ENCODE measurements at regions not wholly inside any gene's neighbourhood (a gene's known extent, or its start where the extent isn't known, plus 50 kb on each side); places are given as distances from the start of the nearest gene placed in this dataset.

DNA sequence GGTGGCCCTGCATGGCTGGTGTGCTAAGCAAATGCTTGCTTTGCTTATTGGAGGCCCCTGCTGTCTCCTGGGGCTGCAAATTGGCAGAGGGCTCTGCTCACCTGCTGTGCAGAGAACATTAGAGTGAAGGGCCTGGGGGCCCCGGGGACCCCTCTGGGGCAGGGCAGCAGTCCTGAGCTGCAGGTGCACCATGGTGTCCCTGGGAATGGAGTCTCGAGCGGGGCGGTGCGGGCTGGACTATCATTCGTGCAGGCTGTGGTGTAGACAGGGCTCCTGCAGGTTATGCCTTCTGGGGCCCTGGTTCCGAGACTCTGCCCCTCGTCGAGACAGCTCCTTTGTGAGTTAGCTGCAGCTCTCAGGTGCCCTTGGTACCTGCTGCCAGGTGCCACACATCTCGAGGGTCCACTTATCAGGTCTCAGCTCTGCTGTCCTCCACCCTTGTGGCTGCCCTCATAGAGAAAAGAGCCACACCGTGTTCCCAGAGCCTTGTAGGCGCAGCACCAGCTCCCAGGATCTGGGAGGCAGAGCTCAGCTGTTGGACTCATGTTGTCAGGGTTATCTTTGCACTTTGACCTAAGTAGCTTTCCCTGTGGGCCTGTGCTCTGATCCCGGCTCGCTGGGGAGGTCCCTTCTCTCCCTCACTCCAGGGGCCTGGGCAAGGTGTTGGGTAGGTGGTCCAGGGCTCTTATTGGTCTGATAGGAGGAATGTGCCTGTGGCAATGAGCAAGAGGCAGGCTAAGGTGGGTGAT is 58.0 kb upstream of the ZNF536 start:
- DNase-seq, result no peak

DNA sequence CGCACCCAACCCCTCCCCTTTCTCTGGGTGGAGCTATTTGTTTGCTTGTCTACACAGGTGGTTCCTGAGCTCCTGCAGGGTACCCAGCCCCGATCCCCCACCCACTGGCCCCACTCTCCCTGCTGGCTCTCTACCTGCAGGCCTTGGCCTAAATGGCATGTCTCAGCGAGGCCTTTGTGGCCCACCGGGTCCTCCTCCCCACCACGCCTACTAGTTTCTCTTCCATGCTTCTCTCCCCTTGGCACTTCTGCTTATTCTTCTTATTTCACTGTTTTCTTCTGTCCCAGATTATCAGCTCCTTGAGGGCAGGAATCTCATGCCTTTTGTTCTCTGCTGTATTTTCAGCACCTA is 57.4 kb upstream of the ZNF536 start:
- no peak for DNase-seq

DNA sequence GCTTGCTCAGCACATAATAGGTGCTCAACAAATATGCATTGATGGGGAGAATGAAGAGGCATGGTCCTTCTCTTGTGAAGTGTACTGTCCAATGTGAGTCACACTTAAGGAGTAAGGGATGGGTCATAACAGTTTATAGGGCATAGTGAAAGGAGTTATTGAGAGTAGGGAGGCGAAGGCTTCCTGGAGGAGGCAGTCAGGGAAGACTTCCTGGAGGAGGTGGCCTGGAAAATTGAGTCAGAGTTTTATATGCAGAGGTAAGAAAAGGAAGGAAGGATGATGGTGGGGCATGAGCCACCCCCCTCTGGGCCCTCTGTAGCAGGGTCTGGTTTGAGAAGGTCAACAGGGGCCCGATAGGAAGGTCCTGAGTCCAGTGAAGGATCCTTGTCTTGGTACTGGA is 57.0 kb upstream of the ZNF536 start:
- DNase-seq, result no peak

DNA sequence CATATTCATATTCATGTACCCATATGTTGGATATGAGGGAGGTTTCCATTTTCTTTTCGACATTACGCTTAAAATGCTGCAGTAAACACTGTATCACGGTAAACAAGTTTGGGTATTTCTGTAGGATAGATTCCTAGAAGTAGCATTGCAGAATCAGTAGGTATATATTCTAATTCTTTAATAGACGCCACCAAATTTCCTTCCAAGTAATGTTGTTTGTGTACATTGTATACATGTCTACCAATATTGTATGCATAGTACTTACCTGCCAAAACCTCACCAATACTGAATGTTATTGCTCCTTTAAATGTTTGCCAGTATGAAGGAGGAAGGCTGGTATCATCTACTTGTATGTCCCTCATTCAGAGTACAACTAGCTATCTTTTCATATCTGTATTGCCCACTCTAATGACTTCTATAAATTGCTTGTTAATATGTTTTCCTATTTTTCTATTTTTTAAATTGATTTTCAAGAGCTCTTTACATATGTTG is 56.1 kb upstream of the ZNF536 start:
- DNase-seq, result no peak

DNA sequence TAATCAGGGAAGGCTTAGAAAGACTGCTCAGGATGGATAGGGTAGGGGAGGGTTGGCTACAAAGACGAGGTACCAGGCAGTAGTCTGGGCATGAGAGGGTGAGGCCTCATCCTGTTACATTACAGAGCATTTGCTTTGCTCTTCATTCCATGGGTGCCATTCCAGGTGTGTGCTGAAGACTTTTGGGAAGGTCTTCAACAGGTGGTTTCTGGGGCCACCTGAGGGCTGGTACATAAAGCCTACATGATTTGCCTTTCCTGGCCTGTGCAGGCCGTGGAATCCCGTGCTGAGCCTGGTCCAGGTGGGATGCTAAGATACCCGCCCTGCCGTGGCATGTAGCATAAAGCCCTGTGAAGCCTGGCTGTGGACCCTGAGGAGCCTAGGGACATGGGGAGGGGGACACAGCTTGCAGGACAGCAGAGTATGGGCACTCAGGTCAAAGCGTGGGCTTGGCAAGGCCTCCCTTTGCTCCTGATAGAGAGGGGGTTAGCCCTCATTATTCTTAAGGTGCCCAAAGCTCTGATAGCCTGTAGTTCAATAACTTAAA is 55.6 kb upstream of the ZNF536 start:
- no peak for DNase-seq

DNA sequence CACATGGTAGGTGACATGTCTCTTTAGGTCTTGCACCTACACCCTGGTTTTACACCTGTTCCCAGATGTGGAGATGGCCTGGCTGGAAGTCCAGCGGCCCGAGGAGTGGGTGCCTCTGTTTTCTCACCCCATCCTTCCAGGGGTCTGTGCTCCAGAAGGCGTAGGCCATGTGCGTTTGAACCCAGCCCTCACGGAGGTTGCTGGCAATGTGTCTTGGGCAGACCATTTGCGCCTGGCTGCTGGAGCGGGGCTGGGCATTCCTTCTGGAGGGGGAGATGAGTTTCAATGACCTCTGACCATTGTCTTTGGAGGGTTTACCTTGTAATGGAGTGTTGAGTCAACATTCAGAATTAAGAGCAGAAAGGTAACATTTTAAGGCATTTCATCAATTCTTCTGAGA is 54.8 kb upstream of the ZNF536 start:
- DNase-seq, result no peak

DNA sequence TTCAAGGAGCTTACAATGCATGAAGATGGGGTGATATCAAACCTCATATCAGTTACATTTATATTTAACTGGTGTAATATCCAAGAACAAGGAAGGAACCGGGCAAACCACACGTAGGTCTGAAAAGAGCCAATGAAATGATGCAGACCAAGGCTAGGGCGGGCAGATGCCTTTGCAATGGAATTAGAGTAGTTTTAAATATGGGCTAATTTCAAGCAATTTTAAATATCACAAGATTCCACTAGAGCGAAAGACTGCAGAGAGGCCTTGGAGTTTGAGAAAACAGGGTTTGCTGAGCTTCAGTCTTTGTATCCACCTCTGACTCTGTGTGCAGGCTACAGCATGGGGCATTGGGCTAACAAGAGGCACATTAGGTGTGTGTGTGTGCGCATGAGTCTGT is 53.9 kb upstream of the ZNF536 start:
- DNase-seq, result no peak

DNA sequence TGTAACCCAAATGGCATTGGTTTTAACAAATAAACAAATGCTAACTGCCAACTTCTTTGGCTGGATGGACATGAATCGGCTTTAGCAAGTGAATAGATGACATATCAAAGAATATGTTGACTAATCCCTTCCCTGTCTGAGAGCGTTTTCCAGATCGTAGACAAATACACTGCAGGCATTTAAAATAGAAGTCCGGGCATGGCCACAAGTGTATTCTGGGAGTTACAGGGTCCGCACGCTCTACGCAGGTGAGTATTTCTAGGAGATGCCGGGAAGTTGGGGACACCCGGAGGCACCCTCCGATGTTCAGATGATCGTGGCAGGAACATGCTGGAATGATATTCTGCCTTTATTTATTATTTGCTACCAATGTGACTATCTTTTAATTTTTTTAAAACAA is 53.2 kb upstream of the ZNF536 start:
- no peak for DNase-seq

DNA sequence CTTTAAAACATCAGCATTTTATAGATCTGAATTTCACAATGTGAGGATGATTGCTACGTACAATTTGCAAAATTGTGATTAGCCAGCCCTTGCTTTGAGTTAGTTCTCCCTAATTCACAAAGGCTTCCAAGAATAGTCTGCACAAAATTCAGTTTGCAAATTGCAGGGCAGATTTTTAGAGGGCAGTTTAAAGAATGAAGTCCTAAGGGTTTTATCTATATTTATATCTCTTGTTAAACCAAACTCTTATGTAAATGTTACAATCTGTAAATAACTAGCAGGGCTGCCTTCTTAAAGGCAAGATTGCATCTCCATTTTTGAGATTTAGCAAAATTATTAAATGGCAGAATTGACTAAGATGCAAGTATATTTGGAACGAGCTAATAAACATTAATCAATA is 52.8 kb upstream of the ZNF536 start:
- no peak for DNase-seq

DNA sequence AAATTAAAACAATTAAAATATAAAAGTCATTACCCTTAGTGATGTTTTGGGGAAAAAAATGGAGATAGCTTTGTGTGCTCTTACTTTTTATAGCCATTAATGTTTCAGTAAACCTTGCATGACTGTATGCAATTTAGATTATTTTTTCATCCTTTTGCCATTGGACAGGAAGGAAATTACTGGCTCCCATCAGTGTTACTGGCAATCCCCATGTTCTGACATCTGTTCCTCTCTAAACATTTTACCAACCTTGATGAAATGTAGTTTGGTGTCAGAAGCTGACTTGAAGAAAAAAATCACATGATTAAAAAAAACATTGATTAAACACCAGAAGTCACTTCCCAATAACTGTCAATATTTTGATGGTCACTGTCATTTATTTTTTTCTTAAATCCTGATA is 52.3 kb upstream of the ZNF536 start:
- DNase-seq, result no peak

DNA sequence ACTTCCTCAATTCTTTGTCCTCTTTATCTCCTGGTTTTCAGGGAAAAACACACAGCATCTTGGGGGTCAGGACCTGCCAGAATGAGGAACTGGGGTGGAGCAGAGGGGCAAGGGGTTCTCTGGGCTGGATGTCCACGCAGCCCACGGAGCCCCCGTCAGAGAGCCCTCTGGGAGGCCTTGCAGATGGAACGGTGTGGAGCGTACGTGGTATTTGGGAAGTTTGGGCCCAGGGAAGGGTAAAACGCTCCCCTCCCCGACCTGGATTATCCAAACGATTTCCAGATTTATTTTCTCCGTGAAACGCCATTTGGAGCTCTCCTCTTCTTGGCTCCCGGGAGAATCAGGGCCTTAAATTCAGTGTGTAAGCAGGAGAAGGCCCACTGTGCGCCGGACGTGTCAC is 51.7 kb upstream of the ZNF536 start:
- no peak for DNase-seq

DNA sequence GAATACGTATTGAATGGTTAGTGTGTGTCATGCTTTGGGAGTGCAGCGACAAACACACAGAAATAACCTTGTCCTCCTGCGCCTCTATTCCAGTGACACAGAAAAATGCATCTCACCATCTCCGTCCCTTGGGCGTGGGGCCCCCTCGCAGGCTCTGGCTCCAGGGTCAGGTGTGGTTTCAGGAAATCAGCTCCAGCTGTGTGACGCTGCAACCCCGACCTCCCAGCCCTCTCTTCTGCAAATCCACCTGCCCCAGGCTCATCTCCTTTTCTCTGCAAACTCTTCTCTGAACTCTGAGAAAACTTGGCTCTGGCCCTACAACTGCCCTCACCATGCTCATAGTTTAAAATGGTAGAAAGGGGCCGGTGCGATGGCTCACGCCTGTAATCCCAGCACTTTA is 51.3 kb upstream of the ZNF536 start:
- DNase-seq, result no peak
